Vagina (tissue), 2 donors: ENCODE measurements at regions not wholly inside any gene's neighbourhood (a gene's known extent, or its start where the extent isn't known, plus 50 kb on each side); places are given as distances from the start of the nearest gene placed in this dataset.

ENCODE experiments used
- POLR2A ChIP-seq, 2 donors: fragments of 450-650 bp; IDR thresholded peaks; one replicate each; pipeline ENCODE4 v1.6.1; 2017; ENCODE audit warnings: antibody characterized with exemption in 2 of 2, mild to moderate bottlenecking in 2 of 2, moderate library complexity in 2 of 2
- POLR2AphosphoS5 ChIP-seq, 2 donors: sonication (generic); formaldehyde crosslinking; IDR thresholded peaks; one replicate each; pipeline ENCODE4 v1.9.0; 2017; ENCODE audit warnings: antibody characterized with exemption in 2 of 2, mild to moderate bottlenecking in 2 of 2, low read depth in 1 of 2; ENCODE audit not compliant: insufficient read depth in 1 of 2
- TF ChIP-seq, protein P1 (sequence below), 3 experiments: fragments of 450-650 bp in 2 of 3; fragments of 200-600 bp in 1 of 3; sonication (generic) in 1 of 3; IDR thresholded peaks; one replicate each; pipeline ENCODE4 v1.5.1; 2017 to 2019; ENCODE audit warnings: antibody characterized with exemption in 3 of 3, mild to moderate bottlenecking in 2 of 3, moderate library complexity in 2 of 3

GRCh38 chr21:17159697-17160096 is 353.1 kb upstream of the CXADR start:
- TF ChIP-seq POLR2AphosphoS5 (IDR thresholded peaks at IDR 0.05; ENCODE audit: insufficient read depth in 1 of 2, low read depth in 1 of 2) (no peak), POLR2A (IDR thresholded peaks at IDR 0.05) (no peak)
- TF ChIP-seq, protein P1, sequence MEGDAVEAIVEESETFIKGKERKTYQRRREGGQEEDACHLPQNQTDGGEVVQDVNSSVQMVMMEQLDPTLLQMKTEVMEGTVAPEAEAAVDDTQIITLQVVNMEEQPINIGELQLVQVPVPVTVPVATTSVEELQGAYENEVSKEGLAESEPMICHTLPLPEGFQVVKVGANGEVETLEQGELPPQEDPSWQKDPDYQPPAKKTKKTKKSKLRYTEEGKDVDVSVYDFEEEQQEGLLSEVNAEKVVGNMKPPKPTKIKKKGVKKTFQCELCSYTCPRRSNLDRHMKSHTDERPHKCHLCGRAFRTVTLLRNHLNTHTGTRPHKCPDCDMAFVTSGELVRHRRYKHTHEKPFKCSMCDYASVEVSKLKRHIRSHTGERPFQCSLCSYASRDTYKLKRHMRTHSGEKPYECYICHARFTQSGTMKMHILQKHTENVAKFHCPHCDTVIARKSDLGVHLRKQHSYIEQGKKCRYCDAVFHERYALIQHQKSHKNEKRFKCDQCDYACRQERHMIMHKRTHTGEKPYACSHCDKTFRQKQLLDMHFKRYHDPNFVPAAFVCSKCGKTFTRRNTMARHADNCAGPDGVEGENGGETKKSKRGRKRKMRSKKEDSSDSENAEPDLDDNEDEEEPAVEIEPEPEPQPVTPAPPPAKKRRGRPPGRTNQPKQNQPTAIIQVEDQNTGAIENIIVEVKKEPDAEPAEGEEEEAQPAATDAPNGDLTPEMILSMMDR (IDR thresholded peaks at IDR 0.05): no peak
